Germinal center (tissue), 1 donor: ENCODE measurements at regions not wholly inside any gene's neighbourhood (a gene's known extent, or its start where the extent isn't known, plus 50 kb on each side); places are given as distances from the start of the nearest gene placed in this dataset.

Experiments used
- DNase-seq: peaks from one replicate; pipeline ENCODE4 v3.0.0; 2012; ENCODE audit warnings: mixed read lengths, low spot score

- no peak for DNase-seq
Observed at GRCh38 chr1:239924741-239925350, 166.8 kb upstream of the FMN2 start.

DNA sequence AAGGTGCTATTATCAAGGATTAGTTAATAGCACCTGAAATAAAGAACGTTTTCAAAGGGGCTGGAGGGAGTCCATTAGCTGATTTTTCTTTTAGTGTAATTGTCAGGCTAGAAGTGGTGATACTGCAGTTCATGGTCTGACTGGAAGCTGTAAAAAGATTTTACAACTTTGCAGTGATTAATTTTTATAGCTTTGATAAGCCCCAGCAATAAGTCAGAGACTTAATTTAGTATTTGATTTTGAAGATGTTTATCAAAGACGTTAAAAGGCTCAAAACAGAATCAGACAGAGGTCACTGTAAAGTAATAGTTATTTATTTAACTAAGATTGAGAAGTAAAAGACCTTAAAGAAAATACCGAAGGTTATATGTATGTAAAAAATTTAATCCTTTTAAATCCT lies 165.5 kb upstream of the FMN2 start:
- no peak for DNase-seq

DNA sequence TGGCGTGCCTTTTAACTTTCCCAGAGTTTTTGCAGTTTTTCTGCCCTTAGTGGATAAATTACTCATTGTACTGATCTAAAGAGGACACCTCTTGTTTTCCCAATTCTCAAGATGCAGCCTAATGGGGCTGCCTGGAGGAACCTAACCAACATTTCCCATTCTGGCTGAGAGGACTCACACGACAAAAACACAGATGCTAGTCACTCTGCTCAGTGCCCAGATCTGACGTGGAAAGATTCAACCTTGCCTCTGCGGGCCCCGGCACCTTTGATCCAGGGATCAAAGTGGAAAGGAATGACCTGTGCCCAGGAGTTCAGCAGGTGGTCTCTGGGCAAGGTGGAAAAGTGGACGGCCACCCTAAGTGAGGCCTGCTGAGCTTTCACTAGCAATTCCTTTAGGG lies 162.4 kb upstream of the FMN2 start:
- DNase-seq: no peak

GRCh38 chr1:239930686-239931262 lies 160.9 kb upstream of the FMN2 start:
- DNase-seq: no peak

DNA sequence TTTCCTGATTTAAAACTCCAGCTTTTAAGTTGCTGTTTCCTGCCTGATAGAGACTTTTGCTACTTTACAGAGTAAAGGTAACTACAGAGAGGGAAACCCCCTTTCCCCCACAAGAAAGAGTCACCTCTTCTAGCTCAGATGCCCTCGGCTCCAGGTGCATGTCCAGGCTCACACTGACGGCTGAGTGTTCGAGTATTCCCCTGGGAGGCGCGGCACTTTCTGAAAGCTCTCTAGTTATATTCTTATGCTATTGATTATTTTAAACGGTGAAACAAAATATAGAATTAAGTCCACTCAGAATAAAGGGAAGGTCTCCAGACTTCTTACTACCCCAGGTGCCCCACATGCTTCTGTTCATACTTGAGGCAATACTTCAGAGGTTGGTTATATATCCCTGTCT lies 160.3 kb upstream of the FMN2 start:
- no peak for DNase-seq

- no peak for DNase-seq
Observed at GRCh38 chr1:239939602-239940001, 152.1 kb upstream of the FMN2 start.

DNA sequence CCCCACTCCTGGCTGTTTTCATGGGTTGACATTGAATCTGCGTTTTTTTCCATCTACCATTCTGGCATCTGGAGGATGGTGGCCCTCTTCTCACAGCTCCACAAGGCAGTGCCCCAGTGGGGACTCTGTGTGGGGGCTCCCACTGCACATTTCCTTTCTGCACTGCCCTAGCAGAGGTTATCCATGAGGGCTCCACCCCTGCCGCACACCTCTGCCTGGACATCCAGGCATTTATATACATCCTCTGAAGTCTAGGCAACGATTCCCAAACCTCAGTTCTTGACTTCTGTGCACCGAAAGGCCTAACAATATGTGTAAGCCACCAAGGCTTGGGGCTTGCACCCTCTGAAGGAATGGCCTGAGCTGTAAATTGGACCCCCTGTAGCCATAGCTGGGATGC lies 147.9 kb upstream of the FMN2 start:
- DNase-seq: no peak

GRCh38 chr1:239944666-239945065 lies 147.0 kb upstream of the FMN2 start:
- DNase-seq: no peak

DNA sequence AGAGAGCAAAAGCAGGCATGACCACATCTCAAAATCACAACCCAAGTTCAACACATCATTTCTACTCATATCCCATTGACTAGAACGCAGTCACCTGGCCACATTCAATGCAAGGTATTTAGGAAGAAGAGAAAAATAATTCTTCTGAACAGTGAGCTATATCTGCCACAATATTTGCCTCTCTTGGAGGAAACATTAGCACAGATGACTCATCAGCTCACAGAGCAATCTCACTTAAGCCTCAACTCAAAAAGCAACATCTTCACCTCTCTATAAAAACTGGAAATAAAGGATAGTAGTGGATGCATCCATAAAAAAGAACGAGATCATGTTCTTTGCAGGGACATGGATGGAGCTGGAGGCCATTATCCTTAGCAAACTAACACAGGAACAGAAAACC lies 143.9 kb upstream of the FMN2 start:
- DNase-seq: no peak

GRCh38 chr1:239951511-239952140 lies 140.1 kb upstream of the FMN2 start:
- peak; percentile 17 for DNase-seq

DNA sequence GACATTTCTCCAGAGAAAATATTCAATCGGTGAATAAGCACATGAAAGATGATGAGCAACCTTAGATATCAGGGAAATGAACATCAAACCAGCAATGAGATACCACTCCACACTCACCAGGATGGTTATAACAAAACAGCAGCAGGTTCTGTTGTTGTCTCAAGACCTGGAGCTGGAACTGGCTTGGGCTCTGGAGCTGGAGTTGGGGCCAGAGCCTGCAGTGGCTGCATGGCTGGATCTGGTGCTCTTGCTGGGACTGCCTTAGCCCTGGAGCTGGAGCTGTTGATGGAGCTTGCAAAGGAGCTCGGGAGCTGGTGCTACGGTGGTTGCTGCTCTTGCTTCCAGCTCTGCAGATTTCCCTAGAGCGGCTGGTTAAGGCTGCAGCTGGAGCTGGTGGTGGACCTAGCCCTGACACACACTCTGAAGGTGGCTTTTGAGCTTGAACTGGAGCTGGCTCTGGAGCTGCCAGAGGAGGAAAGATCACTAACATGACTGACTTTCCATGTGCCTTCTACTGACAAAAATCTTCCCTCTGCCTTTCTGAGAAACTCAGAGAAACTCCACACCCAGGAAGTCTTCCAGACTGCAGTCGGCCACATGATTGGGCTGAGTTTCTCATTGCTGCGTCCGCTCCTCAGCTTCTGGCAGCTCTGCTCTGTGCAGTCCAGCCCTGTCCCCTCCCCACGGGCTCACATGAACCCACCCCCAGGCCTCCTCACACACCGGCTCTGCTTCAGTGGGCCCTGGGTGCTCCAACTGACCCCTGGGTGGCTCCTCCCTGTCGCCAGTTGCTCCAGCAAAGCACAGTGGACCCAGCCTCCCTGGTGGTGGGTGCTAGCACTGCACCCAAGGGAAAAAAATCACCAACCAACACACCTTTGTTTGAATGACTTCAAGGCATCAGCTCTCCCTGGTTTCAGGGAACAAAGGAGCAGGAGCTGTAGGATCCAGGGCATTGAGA lies 139.1 kb upstream of the FMN2 start:
- peak; percentile 6 for DNase-seq

GRCh38 chr1:239954836-239955235 lies 136.8 kb upstream of the FMN2 start:
- no peak for DNase-seq

- DNase-seq: no peak
Observed at GRCh38 chr1:239955431-239955830, 136.3 kb upstream of the FMN2 start.

DNA sequence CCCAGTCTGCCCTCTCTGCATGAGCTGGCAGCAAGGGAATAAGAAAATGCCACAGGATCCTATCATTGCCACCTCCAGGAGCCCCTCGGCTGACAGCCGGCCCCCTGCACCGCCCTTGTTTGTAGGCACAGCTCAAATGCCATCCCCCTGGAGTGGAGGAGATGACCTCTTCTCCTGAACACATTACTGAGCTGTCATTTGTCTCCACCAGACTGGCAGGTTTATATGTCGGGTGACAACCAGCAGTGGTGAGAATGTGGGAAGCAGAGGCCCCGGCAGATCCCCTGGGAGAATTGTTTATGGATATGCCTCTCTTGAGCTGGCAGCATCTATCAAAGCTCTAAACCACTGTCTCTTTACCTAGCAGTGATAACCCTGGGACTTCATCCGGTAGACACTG lies 135.4 kb upstream of the FMN2 start:
- DNase-seq: no peak

- DNase-seq: no peak
Observed at GRCh38 chr1:239958063-239958462, 133.6 kb upstream of the FMN2 start.

- no peak for DNase-seq
Observed at GRCh38 chr1:239960366-239960765, 131.3 kb upstream of the FMN2 start.

GRCh38 chr1:239963856-239964255 lies 127.8 kb upstream of the FMN2 start:
- DNase-seq: no peak

DNA sequence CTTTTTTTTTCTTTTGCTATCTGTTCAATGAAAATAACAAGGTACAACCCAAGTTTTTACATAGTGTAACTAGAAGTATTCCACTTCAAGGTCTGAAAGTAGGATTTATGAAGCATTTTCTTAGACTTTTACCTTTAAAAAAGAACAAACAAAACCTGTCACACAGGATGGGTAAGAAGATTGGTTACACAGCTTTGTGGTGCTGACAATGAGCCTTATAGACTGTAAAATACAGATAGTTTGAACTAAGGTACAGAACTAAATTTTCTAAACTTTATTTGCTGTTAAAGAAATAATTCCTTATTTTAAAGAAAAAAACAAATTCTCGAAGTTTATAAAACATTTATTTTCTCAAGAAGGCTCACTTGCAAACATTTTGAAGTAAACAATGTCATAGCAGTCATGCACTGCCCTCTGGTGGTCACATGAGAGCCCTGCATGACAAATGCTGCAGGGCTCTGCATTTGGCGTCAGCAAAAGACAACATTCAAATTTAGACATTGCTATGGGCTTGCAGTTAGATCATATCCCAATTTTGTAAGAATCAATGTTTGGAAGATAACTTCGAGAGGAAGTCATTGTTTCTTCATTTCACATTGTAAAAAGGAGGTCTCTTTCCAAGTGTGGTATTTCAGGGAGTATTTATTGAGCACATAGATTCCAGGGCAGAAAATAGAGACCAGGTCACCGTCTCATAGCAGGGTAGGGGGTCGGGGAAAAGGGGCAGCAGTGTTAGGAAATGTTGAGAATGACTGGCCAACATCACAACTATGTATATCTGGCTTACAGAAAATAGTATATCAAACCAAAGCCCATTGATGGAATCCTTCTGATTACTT lies 115.3 kb upstream of the FMN2 start:
- DNase-seq: peak; percentile 33

- DNase-seq: no peak
Observed at GRCh38 chr1:239977416-239977815, 114.3 kb upstream of the FMN2 start.

- no peak for DNase-seq
Observed at GRCh38 chr1:239979456-239979855, 112.2 kb upstream of the FMN2 start.

GRCh38 chr1:239982762-239983161 lies 108.9 kb upstream of the FMN2 start:
- DNase-seq: no peak

- no peak for DNase-seq
Observed at GRCh38 chr1:239985044-239985443, 106.6 kb upstream of the FMN2 start.
